Heart left ventricle (tissue), 16 donors: ENCODE measurements at regions not wholly inside any gene's neighbourhood (a gene's known extent, or its start where the extent isn't known, plus 50 kb on each side); places are given as distances from the start of the nearest gene placed in this dataset.
"Not testable (repeated sequence)": the region's sequence is repeated elsewhere in the genome, so short reads cannot be mapped to it uniquely, and the experiment has no call there.

Experiments used
- ATAC-seq, 4 donors: fragments of 200-7000 bp; cut with Tn5 transposase; one replicate each; pipeline ENCODE4 v1.9.1; 2020 to 2022; ENCODE audit warnings: moderate library complexity in 4 of 4, mild to moderate bottlenecking in 3 of 4, moderate number of reproducible peaks in 1 of 4
- DNase-seq, 5 donors: peaks; one replicate each; pipeline ENCODE4 v3.0.0-alpha.2; 2020
- H3K27ac ChIP-seq, 12 donors: fragments of 200-600 bp; sonication (generic) in 4 of 12; one replicate each; pipeline versions ENCODE4 v1.5.0 to v1.8.0; 2016 to 2022; ENCODE audit warnings: mild to moderate bottlenecking in 2 of 12
- H3K27me3 ChIP-seq, 9 donors: fragments of 200-600 bp; sonication (generic) in 2 of 9; one replicate each; pipeline versions ENCODE4 v1.5.1 to v1.8.0; 2016 to 2022; ENCODE audit warnings: mild to moderate bottlenecking in 3 of 9
- H3K36me3 ChIP-seq, 9 donors: fragments of 200-600 bp; sonication (generic) in 2 of 9; one replicate each; pipeline versions ENCODE4 v1.5.0 to v1.8.0; 2018 to 2022; ENCODE audit warnings: mild to moderate bottlenecking in 2 of 9
- H3K4me1 ChIP-seq, 12 donors: fragments of 200-600 bp; sonication (generic) in 4 of 12; one replicate each; pipeline versions ENCODE4 v1.5.0 to v1.8.0; 2016 to 2022; ENCODE audit warnings: mild to moderate bottlenecking in 3 of 12
- H3K4me3 ChIP-seq, 12 donors: fragments of 200-600 bp; sonication (generic) in 4 of 12; one replicate each; pipeline versions ENCODE4 v1.5.0 to v1.8.0; 2017 to 2022; ENCODE audit warnings: mild to moderate bottlenecking in 9 of 12, moderate library complexity in 4 of 12
- H3K9me3 ChIP-seq, 12 donors: fragments of 200-600 bp; sonication (generic) in 4 of 12; one replicate each; pipeline versions ENCODE4 v1.5.0 to v1.8.0; 2016 to 2022; ENCODE audit warnings: mild to moderate bottlenecking in 1 of 12
- CTCF ChIP-seq, 12 donors: fragments of 200-600 bp; sonication (generic) in 4 of 12; IDR thresholded peaks; one replicate each; pipeline versions ENCODE4 v1.5.0 to v1.8.0; 2018 to 2022; ENCODE audit warnings: antibody characterized with exemption in 12 of 12, mild to moderate bottlenecking in 5 of 12
- POLR2A ChIP-seq, 2 donors: fragments of 450-650 bp; IDR thresholded peaks; one replicate each; pipeline ENCODE4 v1.6.1; 2017; ENCODE audit warnings: antibody characterized with exemption in 2 of 2, mild to moderate bottlenecking in 2 of 2, moderate library complexity in 2 of 2
- WGBS, 4 donors: extraction: QIAGEN DNeasy Blood & Tissue Kit in 2 of 4; methylation state at CpG; one replicate each; pipeline versions ENCODE4 v1.1.5 to v1.1.7; 2013 to 2018; 5-methylcytosine and 5-hydroxymethylcytosine counted together
- intact Hi-C, 10 donors: fragments of 100-400 bp; cut with DNase I; formaldehyde crosslinking; loops; one replicate each; pipeline versions ENCODE4 v1.11.1 to v1.14.2; 2022
- donor health status: ischemic (EF 13 %, LVEDD 7.1; RV severe dilation, severe dysfunction).
- donor health status: healthy with polysubstance abuse.
- donor health status: DM: no; HTN: yes; CAD: no.
- donor health status: DM: no; HTN: no; CAD: no.
- donor health status: ischemic (EF 25% LVEDD 6.9; RV normal size, moderate dysfunction).
- donor health status: ischemic (EF 25% LVEDD 5.7; RV mildly dilated, moderate dysfunction).
- donor health status: healthy.
- donor health status: DM: yes; HTN: yes; CAD: no.
- donor health status: ischemic (EF 35%, LVEDD 5.7; RV mildly dilated, moderate dysfunction).
- donor health status: nonischemic (EF 11% LVEDD 7.7; RV severe dilation, severe dysfunction).
- donor health status: DM: yes; HTN: yes; CAD: no.
- donor health status: PGD.
- donor health status: ischemic (EF 29% LVEDD 5.4; RV normal size, mild dysfunction).
- donor health status: nonischemic (EF 23%, LVEDD 6.1; RV moderate dilation, normal function).

GRCh38 chr10:121135512-121135911 is 284.4 kb downstream of the WDR11 start:
- no peaks in the 10 kb centered on the region for H3K9me3 ChIP-seq
- H3K4me3 ChIP-seq, result no peak overlapping the region
- ATAC-seq (no peak), DNase-seq (no peak)
- 87 to 90% (median 89%) methylated on average over 4 of the region's 4 CpGs for WGBS, 4 donors
- H3K27me3 ChIP-seq, result peaks cover 0 to 9% (median 0%) of the 10 kb centered on the region in 9 donors
- no peak overlapping the region for H3K27ac ChIP-seq
- H3K36me3 ChIP-seq, result no peaks in the 10 kb centered on the region
- H3K4me1 ChIP-seq, result no peaks in the 10 kb centered on the region
- TF ChIP-seq POLR2A (IDR thresholded peaks at IDR 0.05), result no peak
- TF ChIP-seq CTCF (IDR thresholded peaks at IDR 0.05), result no peak
- intact Hi-C loops, result no loop called here

GRCh38 chr10:121137533-121137932 is 286.4 kb downstream of the WDR11 start:
- DNase-seq (no peak), ATAC-seq (no peak)
- H3K9me3 ChIP-seq, result no peaks in the 10 kb centered on the region
- no peak for TF ChIP-seq POLR2A (IDR thresholded peaks at IDR 0.05)
- TF ChIP-seq CTCF (IDR thresholded peaks at IDR 0.05), result no peak
- H3K4me1 ChIP-seq, result no peaks in the 10 kb centered on the region
- H3K27ac ChIP-seq, result peak overlapping the region in 1 of 12 donors; percentile 50
- H3K36me3 ChIP-seq, result no peaks in the 10 kb centered on the region
- intact Hi-C loops, result no loop called here
- WGBS, 4 donors, result 48 to 82% (median 75%) methylated on average over 1 of the region's 1 CpG
- no peak overlapping the region for H3K4me3 ChIP-seq
- H3K27me3 ChIP-seq, result peaks cover 0 to 13% (median 0%) of the 10 kb centered on the region in 9 donors

GRCh38 chr10:121138112-121138860 is 287.1 kb downstream of the WDR11 start:
- WGBS, 4 donors, result 69 to 77% (median 75%) methylated on average over 13 of the region's 13 CpGs
- TF ChIP-seq CTCF (IDR thresholded peaks at IDR 0.05) (no peak), POLR2A (IDR thresholded peaks at IDR 0.05) (no peak)
- intact Hi-C loops, result no loop called here

GRCh38 chr10:121138918-121139317 is 287.8 kb downstream of the WDR11 start:
- no peak for DNase-seq
- no peak overlapping the region for H3K4me3 ChIP-seq
- H3K27ac ChIP-seq, result peak overlapping the region in 1 of 12 donors; percentile 61
- no peak for TF ChIP-seq POLR2A (IDR thresholded peaks at IDR 0.05)
- no peak for TF ChIP-seq CTCF (IDR thresholded peaks at IDR 0.05)
- no peaks in the 10 kb centered on the region for H3K4me1 ChIP-seq
- intact Hi-C loops, result no loop called here
- peaks cover 0 to 5% (median under 1%) of the 10 kb centered on the region in 12 donors for H3K9me3 ChIP-seq
- ATAC-seq, result no peak
- peaks cover 0 to 13% (median 0%) of the 10 kb centered on the region in 9 donors for H3K27me3 ChIP-seq
- H3K36me3 ChIP-seq, result no peaks in the 10 kb centered on the region
- 76 to 84% (median 83%) methylated on average over 4 of the region's 4 CpGs for WGBS, 4 donors

More at GRCh38 chr10:121138112-121138860, 287.1 kb downstream of the WDR11 start:
- DNase-seq (no peak), ATAC-seq (no peak)
- no peak overlapping the region for H3K4me3 ChIP-seq
- no peaks in the 10 kb centered on the region for H3K36me3 ChIP-seq
- H3K27ac ChIP-seq, result peak overlapping the region in 1 of 12 donors; percentile 61
- H3K4me1 ChIP-seq, result no peaks in the 10 kb centered on the region
- H3K27me3 ChIP-seq, result peaks cover 0 to 13% (median 0%) of the 10 kb centered on the region in 9 donors
- no peaks in the 10 kb centered on the region for H3K9me3 ChIP-seq

- H3K27ac ChIP-seq, intact Hi-C loops, DNase-seq, H3K36me3 ChIP-seq, H3K4me3 ChIP-seq, H3K27me3 ChIP-seq, ATAC-seq, H3K4me1 ChIP-seq: not testable (repeated sequence)
- 32 to 38% (median 33%) methylated on average over 2 of the region's 2 CpGs for WGBS, 4 donors
- peaks cover 0 to 31% (median 9%) of the 10 kb centered on the region in 12 donors for H3K9me3 ChIP-seq
These were observed 294.7 kb downstream of the WDR11 start for GRCh38 chr10:121145802-121146395.
